ENCODE measurements at regions not wholly inside any gene's neighbourhood (a gene's known extent, or its start where the extent isn't known, plus 50 kb on each side); places are given as distances from the start of the nearest gene placed in this dataset.

DNA sequence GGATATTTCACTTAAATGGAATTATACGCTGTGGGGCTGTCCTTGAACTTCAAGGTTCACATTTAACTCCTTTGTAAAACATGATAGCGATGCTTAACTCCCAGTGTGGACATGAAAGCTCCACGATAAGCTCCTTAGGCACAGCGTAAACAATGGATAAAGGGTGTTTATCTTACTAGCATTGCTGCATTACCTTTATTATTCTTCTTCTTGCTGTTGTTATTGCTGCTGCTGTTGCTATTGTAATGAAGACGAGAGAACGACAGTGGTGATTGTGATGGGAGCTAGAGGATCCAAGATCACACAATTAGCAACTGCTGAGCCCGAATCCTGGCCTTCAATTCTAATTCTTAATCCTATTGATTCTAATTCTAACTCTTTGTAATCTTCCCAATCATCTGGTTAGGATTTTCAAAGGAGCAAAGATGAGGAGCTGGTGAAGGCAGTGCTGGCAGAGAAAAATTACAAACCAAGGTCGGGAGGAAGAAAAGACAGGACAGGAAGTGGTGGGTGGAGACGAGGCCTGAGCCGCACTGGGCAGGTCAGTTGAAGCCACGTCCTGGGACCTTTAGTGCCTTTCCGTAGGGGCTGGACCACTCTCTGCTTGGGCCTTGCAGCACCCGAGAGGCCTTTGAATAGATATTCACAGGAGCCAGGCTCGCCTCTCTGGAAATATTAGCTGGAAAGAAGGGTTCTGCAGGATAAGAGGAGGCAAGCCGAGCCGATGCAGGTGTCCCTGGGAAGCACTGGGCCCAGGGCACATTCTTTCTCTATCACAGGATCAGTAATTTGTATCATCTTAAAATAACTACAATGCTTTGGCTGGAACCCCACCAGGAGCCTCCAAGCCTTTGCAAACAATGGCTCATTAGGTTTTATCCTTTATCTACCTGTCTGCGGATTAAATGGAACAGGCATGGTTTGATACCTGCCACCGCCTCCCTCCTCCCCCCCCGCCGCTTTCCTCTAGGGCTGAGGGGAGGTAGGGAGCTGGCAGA is 571.6 kb downstream of the AJAP1 start:
- Histone ChIP-seq H3K4me3 (no peak overlapping the region), H3K4me1 (replicated peaks in 1 of 2) (no peaks in the 10 kb centered on the region), H3K27ac (no peak overlapping the region)
- ATAC-seq (replicated peaks in 6 of 8), result no peak
- in situ Hi-C loops (cut with MboI; ENCODE audit: low pct_unique_long_range_greater_than_20kb in 2 of 9, low sequenced_read_pairs in 9 of 9, unreplicated experiment in 9 of 9), result no loop called here
- WGBS, 10 experiments, result 0 to 80% (median 22%) methylated on average over 1 to 20 of the region's 20 CpGs

DNA sequence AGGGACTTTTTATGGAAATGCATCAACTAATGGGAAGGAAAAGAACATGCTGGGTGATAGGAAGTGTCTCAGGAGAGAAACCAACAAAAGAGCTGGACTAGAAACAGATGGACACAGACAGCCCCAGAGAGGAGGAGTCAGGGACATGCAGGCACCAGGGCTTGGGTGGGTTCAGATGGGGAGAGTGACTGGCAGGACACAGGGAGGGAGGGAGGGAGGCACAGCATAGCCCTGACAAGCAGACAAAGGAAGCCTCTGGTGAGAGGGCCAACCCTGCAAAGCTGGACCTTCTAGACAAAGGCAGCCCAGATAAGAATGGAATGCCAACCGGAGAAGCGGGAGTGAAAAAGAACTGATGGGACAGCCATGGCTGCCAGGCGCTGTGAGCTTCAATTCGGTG is 568.8 kb downstream of the AJAP1 start:
- WGBS, 10 experiments, result 17 to 100% (median 68%) methylated on average over 1 to 3 of the region's 4 CpGs; no CpG with 5 or more reads in 6 of the 10 experiments
- Histone ChIP-seq H3K27ac (no peak overlapping the region), H3K4me1 (replicated peaks in 1 of 2) (no peaks in the 10 kb centered on the region), H3K4me3 (no peak overlapping the region)
- in situ Hi-C loops (cut with MboI; ENCODE audit: low pct_unique_long_range_greater_than_20kb in 2 of 9, low sequenced_read_pairs in 9 of 9, unreplicated experiment in 9 of 9), result no loop called here
- ATAC-seq (replicated peaks in 6 of 8), result no peak

GRCh38 chr1:5222626-5223025 is 568.2 kb downstream of the AJAP1 start:
- no peak for ATAC-seq (replicated peaks in 6 of 8)
- WGBS, 10 experiments, result 0 to 100% (median 72%) methylated on average over 1 to 3 of the region's 4 CpGs; no CpG with 5 or more reads in 3 of the 10 experiments
- Histone ChIP-seq H3K4me3 (no peak overlapping the region), H3K4me1 (replicated peaks in 1 of 2) (no peaks in the 10 kb centered on the region), H3K27ac (no peak overlapping the region)
- in situ Hi-C loops (cut with MboI; ENCODE audit: low pct_unique_long_range_greater_than_20kb in 2 of 9, low sequenced_read_pairs in 9 of 9, unreplicated experiment in 9 of 9), result no loop called here

DNA sequence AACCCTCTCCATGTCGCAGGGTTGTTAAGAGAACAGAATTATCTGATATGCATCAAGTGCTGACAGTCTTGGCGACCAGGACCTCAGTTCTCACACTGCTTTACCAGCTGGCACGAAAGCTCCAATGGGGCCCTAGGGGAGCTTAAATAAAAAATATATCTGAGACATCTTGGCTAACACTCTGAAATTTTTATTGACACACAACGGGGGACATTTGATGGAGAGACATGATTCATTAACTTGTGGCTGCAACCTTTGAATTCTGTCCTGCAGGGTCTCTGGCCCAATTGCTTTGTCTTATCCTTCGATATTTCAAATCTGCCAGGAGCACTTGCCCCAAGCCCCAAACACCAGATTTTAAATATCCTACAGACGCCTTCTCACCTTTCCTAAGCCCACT is 567.0 kb downstream of the AJAP1 start:
- Histone ChIP-seq H3K4me3 (no peak overlapping the region), H3K27ac (no peak overlapping the region), H3K4me1 (replicated peaks in 1 of 2) (no peaks in the 10 kb centered on the region)
- WGBS, 10 experiments, result 0 to 77% (median 47%) methylated on average over 1 to 6 of the region's 6 CpGs
- in situ Hi-C loops (cut with MboI; ENCODE audit: low pct_unique_long_range_greater_than_20kb in 2 of 9, low sequenced_read_pairs in 9 of 9, unreplicated experiment in 9 of 9), result no loop called here
- ATAC-seq (replicated peaks in 6 of 8), result no peak

GRCh38 chr1:5220821-5221220 is 566.4 kb downstream of the AJAP1 start:
- Histone ChIP-seq H3K4me3 (no peak overlapping the region), H3K4me1 (replicated peaks in 1 of 2) (no peaks in the 10 kb centered on the region), H3K27ac (no peak overlapping the region)
- WGBS, 10 experiments, result 0 to 78% (median 16%) methylated on average over 1 to 7 of the region's 7 CpGs
- in situ Hi-C loops (cut with MboI; ENCODE audit: low pct_unique_long_range_greater_than_20kb in 2 of 9, low sequenced_read_pairs in 9 of 9, unreplicated experiment in 9 of 9), result no loop called here
- ATAC-seq (replicated peaks in 6 of 8), result no peak

DNA sequence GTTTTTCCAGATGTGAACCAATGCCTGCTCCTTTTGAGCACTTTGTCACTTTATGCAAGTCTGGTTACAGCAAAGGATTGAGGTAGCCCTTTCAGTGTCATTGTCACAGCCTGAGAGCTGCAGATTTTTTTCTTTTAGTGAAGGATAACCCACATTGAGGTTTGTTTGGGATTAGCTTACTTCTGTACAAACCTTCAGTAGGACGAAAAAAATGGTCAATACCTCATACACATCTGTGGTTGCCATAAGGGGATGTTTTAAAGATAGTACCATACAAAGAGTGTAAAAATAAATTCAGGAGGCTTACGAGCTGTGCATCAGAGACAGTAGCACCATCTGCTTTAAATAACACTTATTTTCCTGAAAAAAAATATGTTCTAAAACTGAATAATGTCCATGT is 566.0 kb downstream of the AJAP1 start:
- H3K4me1 ChIP-seq (replicated peaks in 1 of 2), result no peaks in the 10 kb centered on the region
- no peak overlapping the region for H3K27ac ChIP-seq
- H3K4me3 ChIP-seq, result no peak overlapping the region
- in situ Hi-C loops (cut with MboI; ENCODE audit: low pct_unique_long_range_greater_than_20kb in 2 of 9, low sequenced_read_pairs in 9 of 9, unreplicated experiment in 9 of 9), result no loop called here
- ATAC-seq (replicated peaks in 6 of 8), result no peak
- WGBS, 10 experiments, result 0 to 78% (median 29%) methylated on average over 1 to 2 of the region's 2 CpGs

GRCh38 chr1:5200006-5200405 is 545.6 kb downstream of the AJAP1 start:
- WGBS, 10 experiments, result 0 to 67% (median 32%) methylated on average over 1 to 3 of the region's 3 CpGs; no CpG with 5 or more reads in 1 of the 10 experiments
- in situ Hi-C loops (cut with MboI; ENCODE audit: low pct_unique_long_range_greater_than_20kb in 2 of 9, low sequenced_read_pairs in 9 of 9, unreplicated experiment in 9 of 9), result no loop called here
- no peaks in the 10 kb centered on the region for H3K4me1 ChIP-seq (replicated peaks in 1 of 2)
- no peak overlapping the region for H3K27ac ChIP-seq
- no peak overlapping the region for H3K4me3 ChIP-seq
- no peak for ATAC-seq (replicated peaks in 6 of 8)

- no peak for ATAC-seq (replicated peaks in 6 of 8)
- in situ Hi-C loops (cut with MboI; ENCODE audit: low pct_unique_long_range_greater_than_20kb in 2 of 9, low sequenced_read_pairs in 9 of 9, unreplicated experiment in 9 of 9), result no loop called here
- H3K4me1 ChIP-seq (replicated peaks in 1 of 2), result no peaks in the 10 kb centered on the region
- H3K4me3 ChIP-seq, result no peak overlapping the region
- 10 to 64% (median 41%) methylated on average over 2 to 5 of the region's 5 CpGs; no CpG with 5 or more reads in 1 of the 10 experiments for WGBS, 10 experiments
- no peak overlapping the region for H3K27ac ChIP-seq
Measured at GRCh38 chr1:5198328-5198727, 543.9 kb downstream of the AJAP1 start.

DNA sequence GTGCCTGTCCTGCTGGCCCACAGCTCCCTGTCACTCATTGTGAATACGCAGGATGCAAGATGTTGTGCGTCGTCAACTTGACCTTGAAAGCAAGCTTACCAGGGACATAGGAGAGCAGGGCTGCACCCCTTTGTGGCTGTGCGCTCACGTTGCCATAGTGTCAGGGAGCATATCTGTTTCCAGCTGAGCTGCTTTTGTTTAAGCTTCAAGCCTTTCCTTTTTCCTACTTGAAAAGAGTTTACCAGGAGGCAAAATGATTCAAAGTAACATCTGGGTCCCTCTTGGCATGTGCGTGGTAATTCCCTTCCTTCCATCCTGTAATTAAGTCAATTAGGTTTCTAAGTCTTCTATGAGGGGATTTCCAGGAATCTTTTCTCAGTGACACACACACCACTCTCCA is 537.1 kb downstream of the AJAP1 start:
- Histone ChIP-seq H3K4me3 (no peak overlapping the region), H3K4me1 (replicated peaks in 1 of 2) (no peaks in the 10 kb centered on the region), H3K27ac (no peak overlapping the region)
- no peak for ATAC-seq (replicated peaks in 6 of 8)
- 0 to 73% (median 24%) methylated on average over 2 to 6 of the region's 6 CpGs; no CpG with 5 or more reads in 2 of the 10 experiments for WGBS, 10 experiments
- in situ Hi-C loops (cut with MboI; ENCODE audit: low pct_unique_long_range_greater_than_20kb in 2 of 9, low sequenced_read_pairs in 9 of 9, unreplicated experiment in 9 of 9), result no loop called here

GRCh38 chr1:5189384-5189783 is 535.0 kb downstream of the AJAP1 start:
- H3K4me3 ChIP-seq, result no peak overlapping the region
- in situ Hi-C loops (cut with MboI; ENCODE audit: low pct_unique_long_range_greater_than_20kb in 2 of 9, low sequenced_read_pairs in 9 of 9, unreplicated experiment in 9 of 9), result no loop called here
- H3K27ac ChIP-seq, result no peak overlapping the region
- H3K4me1 ChIP-seq (replicated peaks in 1 of 2), result no peaks in the 10 kb centered on the region
- ATAC-seq (replicated peaks in 6 of 8), result no peak
- 33 to 74% (median 61%) methylated on average over 1 to 4 of the region's 4 CpGs; no CpG with 5 or more reads in 2 of the 10 experiments for WGBS, 10 experiments

DNA sequence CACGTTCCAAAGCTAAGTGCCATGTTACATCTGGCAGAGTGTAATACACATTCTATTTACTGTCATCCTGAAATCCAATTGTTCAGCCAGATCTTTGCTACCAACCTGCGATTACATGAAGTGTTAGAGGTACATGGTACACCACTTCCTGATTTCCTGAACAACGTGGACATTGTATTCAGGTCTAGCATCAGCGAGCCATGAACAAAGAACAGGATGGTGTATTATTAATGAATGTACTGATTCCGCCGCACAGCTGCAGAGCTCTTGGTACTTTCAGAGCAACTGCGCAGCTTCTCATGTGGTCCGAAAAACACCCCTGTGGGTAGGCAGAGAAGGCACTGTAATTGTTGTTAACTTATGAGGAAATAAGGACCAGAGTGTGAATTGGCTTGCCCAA is 511.4 kb downstream of the AJAP1 start:
- no peak for ATAC-seq (replicated peaks in 6 of 8)
- 8 to 80% (median 59%) methylated on average over 2 to 8 of the region's 8 CpGs; no CpG with 5 or more reads in 1 of the 10 experiments for WGBS, 10 experiments
- no peak overlapping the region for H3K4me3 ChIP-seq
- H3K4me1 ChIP-seq (replicated peaks in 1 of 2), result no peaks in the 10 kb centered on the region
- H3K27ac ChIP-seq, result no peak overlapping the region
- in situ Hi-C loops (cut with MboI; ENCODE audit: low pct_unique_long_range_greater_than_20kb in 2 of 9, low sequenced_read_pairs in 9 of 9, unreplicated experiment in 9 of 9), result no loop called here

DNA sequence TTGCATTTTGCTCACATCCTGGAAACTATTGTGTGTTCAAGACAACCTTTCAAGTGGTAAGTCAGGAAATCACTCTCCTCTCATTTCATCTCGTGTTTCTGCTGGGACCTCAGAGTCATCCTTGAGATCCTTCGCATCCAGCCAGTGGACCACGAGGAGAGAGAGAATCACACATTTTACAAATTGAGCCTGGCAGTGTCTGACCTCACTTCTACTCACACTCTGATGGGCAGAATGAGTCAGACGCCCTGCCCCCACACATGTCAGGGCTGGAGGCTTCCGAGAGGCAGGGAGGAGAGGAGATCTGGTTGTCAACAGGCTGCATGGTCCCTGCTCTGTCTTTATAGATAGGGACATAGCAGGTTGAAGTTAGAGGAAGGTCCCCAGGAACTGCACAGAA is 509.7 kb downstream of the AJAP1 start:
- no peak overlapping the region for H3K4me3 ChIP-seq
- no peaks in the 10 kb centered on the region for H3K4me1 ChIP-seq (replicated peaks in 1 of 2)
- in situ Hi-C loops (cut with MboI; ENCODE audit: low pct_unique_long_range_greater_than_20kb in 2 of 9, low sequenced_read_pairs in 9 of 9, unreplicated experiment in 9 of 9), result no loop called here
- no peak overlapping the region for H3K27ac ChIP-seq
- WGBS, 10 experiments, result 0 to 54% (median 27%) methylated on average over 1 to 5 of the region's 5 CpGs; no CpG with 5 or more reads in 3 of the 10 experiments
- ATAC-seq (replicated peaks in 6 of 8), result peak in 3 of 8 experiments; percentile 70 to 85 (median 80)

DNA sequence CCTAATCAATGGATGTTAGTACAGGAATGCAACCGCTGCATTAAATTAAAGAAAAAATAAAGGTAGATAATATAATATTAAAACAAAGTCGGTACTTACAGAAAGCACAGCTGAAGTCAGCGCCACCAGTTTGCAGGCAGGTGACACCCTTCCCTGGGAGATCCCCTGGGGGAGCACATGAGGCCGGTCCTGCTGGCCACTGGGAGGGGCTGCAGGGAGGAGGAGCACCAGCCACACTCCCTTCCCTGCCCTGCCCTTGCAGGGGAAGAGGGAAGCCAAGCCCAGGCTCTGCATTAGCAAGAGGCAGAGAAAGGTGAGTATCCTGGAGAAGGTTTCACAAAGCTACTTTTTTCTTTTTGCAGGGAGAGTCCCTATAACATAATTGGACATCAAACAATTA is 507.0 kb downstream of the AJAP1 start:
- H3K27ac ChIP-seq, result no peak overlapping the region
- WGBS, 10 experiments, result 24 to 75% (median 53%) methylated on average over 1 to 4 of the region's 4 CpGs; no CpG with 5 or more reads in 1 of the 10 experiments
- H3K4me1 ChIP-seq (replicated peaks in 1 of 2), result no peaks in the 10 kb centered on the region
- H3K4me3 ChIP-seq, result no peak overlapping the region
- peak in 3 of 8 experiments; percentile 69 to 86 (median 84) for ATAC-seq (replicated peaks in 6 of 8)
- in situ Hi-C loops (cut with MboI; ENCODE audit: low pct_unique_long_range_greater_than_20kb in 2 of 9, low sequenced_read_pairs in 9 of 9, unreplicated experiment in 9 of 9), result no loop called here
